ENCODE measurements at regions not wholly inside any gene's neighbourhood (a gene's known extent, or its start where the extent isn't known, plus 50 kb on each side); places are given as distances from the start of the nearest gene placed in this dataset.

GRCh38 chr2:4883375-4883774 is 808.8 kb upstream of the SOX11 start (continued):
- TF ChIP-seq ZBTB33 (IDR thresholded peaks at IDR 0.05) (no peak), YBX1 (IDR thresholded peaks at IDR 0.05) (no peak), MYB (IDR thresholded peaks at IDR 0.05; ENCODE audit: borderline replicate concordance, low read depth, low read length) (no peak), SUZ12 (IDR thresholded peaks at IDR 0.05; ENCODE audit: unreplicated experiment) (no peak), IRF3 (IDR thresholded peaks at IDR 0.05) (no peak), POLR2AphosphoS5 (IDR thresholded peaks at IDR 0.05; ENCODE audit: low read length) (no peak), BCL11A (IDR thresholded peaks at IDR 0.05; ENCODE audit: low read depth, low read length) (no peak)

- Histone ChIP-seq H3K27me3 (replicated peaks in 1 of 2; ENCODE audit: control insufficient read depth in 2 of 2, insufficient read depth in 2 of 2, low read length in 1 of 2) (no peaks in the 10 kb centered on the region), H3K9me3 (replicated peaks; ENCODE audit: control insufficient read depth, insufficient read depth, low read length) (no peaks in the 10 kb centered on the region), H3K4me3 (no peak overlapping the region), H3K27ac (ENCODE audit: control insufficient read depth, insufficient read depth) (no peak overlapping the region), H3K4me2 (ENCODE audit: control insufficient read depth, insufficient read depth) (no peak overlapping the region), H3K9ac (ENCODE audit: control insufficient read depth, insufficient read depth, low read length) (no peak overlapping the region), H3K4me1 (ENCODE audit: control insufficient read depth, insufficient read depth, low read length) (no peaks in the 10 kb centered on the region), H4K20me1 (ENCODE audit: control insufficient read depth, insufficient read depth) (no peaks in the 10 kb centered on the region), H2AFZ (ENCODE audit: control insufficient read depth, low read depth, low read length) (no peak overlapping the region), H3K79me2 (ENCODE audit: control insufficient read depth, insufficient read depth, low read length) (no peaks in the 10 kb centered on the region), H3K36me3 (ENCODE audit: control insufficient read depth in 2 of 2, insufficient read depth in 2 of 2, low read length in 1 of 2) (no peaks in the 10 kb centered on the region)
- TF ChIP-seq RCOR1 (conservative IDR thresholded peaks at IDR 0.05; ENCODE audit: low read depth, low read length) = no peak
- TF ChIP-seq SRF (IDR thresholded peaks at IDR 0.05; ENCODE audit: low read depth in 2 of 2, low read length in 2 of 2) = no peak
- TF ChIP-seq POU2F2 (IDR thresholded peaks at IDR 0.05; ENCODE audit: borderline replicate concordance, low read depth, low read length) = no peak
- no peak for TF ChIP-seq IRF5 (IDR thresholded peaks at IDR 0.05; ENCODE audit: borderline replicate concordance)
- TF ChIP-seq PKNOX1 (IDR thresholded peaks at IDR 0.05) = no peak
- TF ChIP-seq ZNF592 (IDR thresholded peaks at IDR 0.05) = no peak
- no peak for TF ChIP-seq ZZZ3 (IDR thresholded peaks at IDR 0.05; ENCODE audit: control insufficient read depth, insufficient read length, low read depth)
- no peak for TF ChIP-seq HCFC1 (IDR thresholded peaks at IDR 0.05; ENCODE audit: low read length)
- 69% methylated on average over 16 of the region's 25 CpGs for WGBS (ENCODE audit: insufficient coverage, insufficient replicate concordance, low lambda C conversion rate, missing lambda C conversion rate)
- ChIA-PET CTCF (no interaction called here), SMC1A (ENCODE audit: uncharacterized antibody, unreplicated experiment) (interaction anchor here (1.1 kb wide), 1 partner anchor 10 kb away, joined by 3 read pairs; no protein-coding TSS in a partner anchor), RAD21 (ENCODE audit: unreplicated experiment) (no interaction called here), POLR2A (no interaction called here)
- intact Hi-C loops (cut with micrococcal nuclease; ENCODE audit: unreplicated experiment) (no loop called here), in situ Hi-C loops (cut with MboI) (no loop called here)
- DNase-seq (ENCODE audit: low read depth, low spot score) (no peak), ATAC-seq (no peak), FAIRE-seq (no peak)
- no TSS peak for BruUV-seq (replicated peaks)
Measured at GRCh38 chr2:4884117-4884571, 808.0 kb upstream of the SOX11 start.

Data from GM12878 (cell line).